K562 (cell line): ENCODE measurements at regions not wholly inside any gene's neighbourhood (a gene's known extent, or its start where the extent isn't known, plus 50 kb on each side); places are given as distances from the start of the nearest gene placed in this dataset.

Experiments
- EHMT2 ChIP-seq: fragments of 450-650 bp; IDR thresholded peaks from 2 replicates; pipeline ENCODE4 v1.6.1; 2018; ENCODE audit warnings: antibody characterized with exemption
- FOS ChIP-seq: IDR thresholded peaks from 3 replicates; pipeline ENCODE4 v1.6.1; 2011; ENCODE audit not compliant: insufficient read length; ENCODE audit errors: extremely low read depth
- HDGF ChIP-seq: fragments of 450-650 bp; IDR thresholded peaks from 2 replicates; pipeline ENCODE4 v1.6.1; 2016
- HEY1 ChIP-seq: fragments of 250-450 bp; sonication (Bioruptor Pico); IDR thresholded peaks from 2 replicates; pipeline ENCODE4 v1.5.0; 2020; ENCODE audit warnings: mild to moderate bottlenecking, moderate library complexity, borderline replicate concordance
- HMGN3 ChIP-seq: IDR thresholded peaks from 2 replicates; pipeline ENCODE4 v1.6.1; 2011; ENCODE audit warnings: borderline replicate concordance, low read depth, mild to moderate bottlenecking, mixed read lengths, low read length; ENCODE audit not compliant: insufficient read length; ENCODE audit errors: extremely low read depth
- HNRNPUL1 ChIP-seq: fragments of 200-400 bp; formaldehyde crosslinking; IDR thresholded peaks from 2 replicates; pipeline ENCODE4 v1.6.1; 2017; ENCODE audit warnings: low read length
- HSF4 ChIP-seq: fragments of 250-450 bp; sonication (Bioruptor Pico); IDR thresholded peaks from 2 replicates; pipeline ENCODE4 v2.1.2; 2022; ENCODE audit warnings: mild to moderate bottlenecking, moderate library complexity, borderline replicate concordance
- KAT7 ChIP-seq: sonication (generic); formaldehyde crosslinking; IDR thresholded peaks from 2 replicates; pipeline ENCODE4 v1.8.0; 2022; ENCODE audit warnings: missing genetic modification reagents, mild to moderate bottlenecking, borderline replicate concordance
- KDM4B ChIP-seq, 2 experiments: fragments of 450-650 bp in 1 of 2; sonication (generic) in 1 of 2; IDR thresholded peaks; 2 replicates each; pipeline ENCODE4 v1.6.1; 2016 to 2017; ENCODE audit warnings: borderline replicate concordance in 2 of 2, antibody characterized with exemption in 1 of 2, low read depth in 1 of 2, mild to moderate bottlenecking in 1 of 2
- KHSRP ChIP-seq: fragments of 450-650 bp; IDR thresholded peaks from 2 replicates; pipeline ENCODE4 v1.6.1; 2017
- MAFG ChIP-seq: fragments of 450-650 bp; conservative IDR thresholded peaks from 2 replicates; pipeline ENCODE4 v1.6.1; 2016; ENCODE audit warnings: missing genetic modification characterization, missing compliant biosample characterization
- MBD2 ChIP-seq: sonication (generic); IDR thresholded peaks from 2 replicates; pipeline ENCODE4 v1.6.1; 2016; ENCODE audit warnings: low read depth, borderline replicate concordance
- MEF2D ChIP-seq: conservative IDR thresholded peaks from 2 replicates; pipeline ENCODE4 v1.6.1; 2016; ENCODE audit warnings: low read depth, missing genetic modification characterization, missing compliant biosample characterization
- PHF20 ChIP-seq: fragments of 450-650 bp; IDR thresholded peaks from 2 replicates; pipeline ENCODE4 v1.6.1; 2018; ENCODE audit not compliant: partially characterized antibody
- SIN3B ChIP-seq: fragments of 450-650 bp; IDR thresholded peaks from 2 replicates; pipeline ENCODE4 v1.6.1; 2017; ENCODE audit warnings: low read depth, mild to moderate bottlenecking, moderate library complexity
- SMAD2 ChIP-seq: fragments of 150-350 bp; IDR thresholded peaks from 2 replicates; pipeline ENCODE4 v1.6.1; 2014; ENCODE audit warnings: low read depth, mild to moderate bottlenecking, low read length
- SPI1 ChIP-seq: IDR thresholded peaks from 2 replicates; pipeline ENCODE4 v1.6.1; 2011; ENCODE audit warnings: low read depth, low read length, control low read depth, borderline replicate concordance
- STAT5B ChIP-seq: fragments of 250-450 bp; sonication (Bioruptor Pico); IDR thresholded peaks from 2 replicates; pipeline ENCODE4 v1.8.0; 2021; ENCODE audit warnings: mild to moderate bottlenecking, inconsistent platforms
- YBX1 ChIP-seq: fragments of 450-650 bp; IDR thresholded peaks from 2 replicates; pipeline ENCODE4 v1.7.1; 2016; ENCODE audit warnings: mild to moderate bottlenecking
- ZBTB43 ChIP-seq: sonication (generic); formaldehyde crosslinking; IDR thresholded peaks from 2 replicates; pipeline ENCODE4 v1.8.0; 2023; ENCODE audit warnings: mild to moderate bottlenecking, missing genetic modification reagents
- ZC3H11A ChIP-seq: IDR thresholded peaks from 2 replicates; pipeline ENCODE4 v1.6.1; 2012; ENCODE audit warnings: low read depth, low read length, improper control_type of control experiment
- ZNF124 ChIP-seq: sonication (generic); formaldehyde crosslinking; IDR thresholded peaks from 2 replicates; pipeline ENCODE4 v1.8.1; 2022; ENCODE audit warnings: missing genetic modification reagents
- ZNF23 ChIP-seq: fragments of 250-450 bp; sonication (Bioruptor Pico); IDR thresholded peaks from 2 replicates; pipeline ENCODE4 v1.4.0; 2020; ENCODE audit warnings: mild to moderate bottlenecking
- ZNF583 ChIP-seq: fragments of 250-450 bp; sonication (Bioruptor Pico); IDR thresholded peaks from 2 replicates; pipeline ENCODE4 v1.4.0; 2020
- ZNF589 ChIP-seq: fragments of 200-800 bp; sonication (Bioruptor generic); IDR thresholded peaks from 2 replicates; pipeline ENCODE4 v1.6.1; 2016; ENCODE audit warnings: low read depth, missing genetic modification characterization, missing compliant biosample characterization
- ZNF764 ChIP-seq: fragments of 250-450 bp; sonication (Bioruptor Pico); IDR thresholded peaks from 2 replicates; pipeline ENCODE4 v1.4.0; 2020; ENCODE audit warnings: low read depth, mild to moderate bottlenecking, moderate library complexity
- ZNF766 ChIP-seq: fragments of 200-800 bp; sonication (Bioruptor generic); conservative IDR thresholded peaks from 2 replicates; pipeline ENCODE4 v1.6.1; 2016; ENCODE audit warnings: missing genetic modification characterization, missing compliant biosample characterization
- TF ChIP-seq, protein P1 (sequence below): fragments of 450-650 bp; IDR thresholded peaks from 2 replicates; pipeline ENCODE4 v1.6.1; 2014; ENCODE audit warnings: low read depth, mild to moderate bottlenecking, moderate library complexity, borderline replicate concordance
- TF ChIP-seq, protein P2 (sequence below): sonication (generic); formaldehyde crosslinking; IDR thresholded peaks from 2 replicates; pipeline ENCODE4 v1.8.0; 2022; ENCODE audit warnings: mild to moderate bottlenecking, missing genetic modification reagents

GRCh38 chr4:126775485-126776106 lies 857.2 kb upstream of the INTU start (continued):
- TF ChIP-seq HDGF, result no peak
- TF ChIP-seq PHF20, result no peak
- TF ChIP-seq ZBTB43 (CRISPR knock-in tag), result no peak
- TF ChIP-seq, protein P1, sequence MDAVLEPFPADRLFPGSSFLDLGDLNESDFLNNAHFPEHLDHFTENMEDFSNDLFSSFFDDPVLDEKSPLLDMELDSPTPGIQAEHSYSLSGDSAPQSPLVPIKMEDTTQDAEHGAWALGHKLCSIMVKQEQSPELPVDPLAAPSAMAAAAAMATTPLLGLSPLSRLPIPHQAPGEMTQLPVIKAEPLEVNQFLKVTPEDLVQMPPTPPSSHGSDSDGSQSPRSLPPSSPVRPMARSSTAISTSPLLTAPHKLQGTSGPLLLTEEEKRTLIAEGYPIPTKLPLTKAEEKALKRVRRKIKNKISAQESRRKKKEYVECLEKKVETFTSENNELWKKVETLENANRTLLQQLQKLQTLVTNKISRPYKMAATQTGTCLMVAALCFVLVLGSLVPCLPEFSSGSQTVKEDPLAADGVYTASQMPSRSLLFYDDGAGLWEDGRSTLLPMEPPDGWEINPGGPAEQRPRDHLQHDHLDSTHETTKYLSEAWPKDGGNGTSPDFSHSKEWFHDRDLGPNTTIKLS, result no peak
- TF ChIP-seq SPI1, result no peak
- no peak for TF ChIP-seq HEY1 (CRISPR knock-in tag)
- TF ChIP-seq KHSRP, result no peak
- TF ChIP-seq ZNF583, result no peak
- no peak for TF ChIP-seq FOS
- TF ChIP-seq, protein P2, sequence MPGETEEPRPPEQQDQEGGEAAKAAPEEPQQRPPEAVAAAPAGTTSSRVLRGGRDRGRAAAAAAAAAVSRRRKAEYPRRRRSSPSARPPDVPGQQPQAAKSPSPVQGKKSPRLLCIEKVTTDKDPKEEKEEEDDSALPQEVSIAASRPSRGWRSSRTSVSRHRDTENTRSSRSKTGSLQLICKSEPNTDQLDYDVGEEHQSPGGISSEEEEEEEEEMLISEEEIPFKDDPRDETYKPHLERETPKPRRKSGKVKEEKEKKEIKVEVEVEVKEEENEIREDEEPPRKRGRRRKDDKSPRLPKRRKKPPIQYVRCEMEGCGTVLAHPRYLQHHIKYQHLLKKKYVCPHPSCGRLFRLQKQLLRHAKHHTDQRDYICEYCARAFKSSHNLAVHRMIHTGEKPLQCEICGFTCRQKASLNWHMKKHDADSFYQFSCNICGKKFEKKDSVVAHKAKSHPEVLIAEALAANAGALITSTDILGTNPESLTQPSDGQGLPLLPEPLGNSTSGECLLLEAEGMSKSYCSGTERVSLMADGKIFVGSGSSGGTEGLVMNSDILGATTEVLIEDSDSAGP, result no peak
- no peak for TF ChIP-seq EHMT2
- TF ChIP-seq HMGN3, result no peak
- TF ChIP-seq YBX1, result no peak
- no peak for TF ChIP-seq ZC3H11A
- peak; percentile 75 for TF ChIP-seq MAFG (tag)
- TF ChIP-seq ZNF23 (CRISPR knock-in tag), result no peak
- 0 out of 2 replicates have a peak, but pooled peaks have one; percentile 20 for TF ChIP-seq ZNF589 (CRISPR knock-in tag)
- TF ChIP-seq MBD2, result no peak
- 0 out of 2 replicates have a peak, but pooled peaks have one; percentile 53 for TF ChIP-seq ZNF766
- no peak for TF ChIP-seq SIN3B
- TF ChIP-seq KDM4B (IDR thresholded peaks at IDR 0.05; ENCODE audit: borderline replicate concordance in 2 of 2, low read depth in 1 of 2), result no peak
- no peak for TF ChIP-seq STAT5B (CRISPR knock-in tag)
- no peak for TF ChIP-seq KAT7 (CRISPR knock-in tag)
- TF ChIP-seq HNRNPUL1, result no peak
- TF ChIP-seq HSF4 (CRISPR knock-in tag), result no peak
- no peak for TF ChIP-seq SMAD2
- TF ChIP-seq ZNF124, result no peak
- no peak for TF ChIP-seq ZNF764 (CRISPR knock-in tag)
- TF ChIP-seq MEF2D, result no peak
